Brain pericyte (primary cell): ENCODE measurements at regions not wholly inside any gene's neighbourhood (a gene's known extent, or its start where the extent isn't known, plus 50 kb on each side); places are given as distances from the start of the nearest gene placed in this dataset.
A peak's percentile ranks its signal among the peaks of the same experiment; 100 is the strongest.

ENCODE experiments used
- DNase-seq: peaks from one replicate; pipeline ENCODE4 v3.0.0-alpha.2; 2012; ENCODE audit warnings: low read depth, low spot score

GRCh38 chr2:199629301-199629700 is 171.6 kb upstream of the SATB2 start:
- no peak for DNase-seq

- no peak for DNase-seq
Observed at GRCh38 chr2:199627417-199627816, 169.7 kb upstream of the SATB2 start.

GRCh38 chr2:199624958-199625357 is 167.2 kb upstream of the SATB2 start:
- no peak for DNase-seq

- DNase-seq = no peak
Observed at GRCh38 chr2:199612509-199613130, 154.9 kb upstream of the SATB2 start.

GRCh38 chr2:199607914-199608313 is 150.2 kb upstream of the SATB2 start:
- DNase-seq = no peak

GRCh38 chr2:199606193-199606780 is 148.5 kb upstream of the SATB2 start:
- DNase-seq = no peak

GRCh38 chr2:199603721-199604291 is 146.1 kb upstream of the SATB2 start:
- no peak for DNase-seq

GRCh38 chr2:199602896-199603717 is 145.4 kb upstream of the SATB2 start:
- no peak for DNase-seq

- DNase-seq = no peak
Observed at GRCh38 chr2:199602271-199602895, 144.6 kb upstream of the SATB2 start.

- no peak for DNase-seq
Observed at GRCh38 chr2:199596549-199596948, 138.8 kb upstream of the SATB2 start.

GRCh38 chr2:199594443-199594842 is 136.7 kb upstream of the SATB2 start:
- no peak for DNase-seq

GRCh38 chr2:199591826-199592225 is 134.1 kb upstream of the SATB2 start:
- DNase-seq = no peak

GRCh38 chr2:199590321-199591203 is 132.8 kb upstream of the SATB2 start:
- no peak for DNase-seq

GRCh38 chr2:199589306-199589705 is 131.6 kb upstream of the SATB2 start:
- DNase-seq = no peak

- DNase-seq = no peak
Observed at GRCh38 chr2:199588054-199588453, 130.3 kb upstream of the SATB2 start.

- DNase-seq = no peak
Observed at GRCh38 chr2:199586646-199587045, 128.9 kb upstream of the SATB2 start.

GRCh38 chr2:199583676-199584075 is 125.9 kb upstream of the SATB2 start:
- DNase-seq = no peak

- peak; percentile 16 for DNase-seq
Observed at GRCh38 chr2:199581935-199582360, 124.2 kb upstream of the SATB2 start.

- no peak for DNase-seq
Observed at GRCh38 chr2:199581408-199581807, 123.7 kb upstream of the SATB2 start.

GRCh38 chr2:199575416-199575815 is 117.7 kb upstream of the SATB2 start:
- DNase-seq = no peak

GRCh38 chr2:199572571-199572970 is 114.8 kb upstream of the SATB2 start:
- no peak for DNase-seq
